Ascending aorta (tissue), 2 donors: ENCODE measurements at regions not wholly inside any gene's neighbourhood (a gene's known extent, or its start where the extent isn't known, plus 50 kb on each side); places are given as distances from the start of the nearest gene placed in this dataset.

Experiments
- DNase-seq, 2 donors: peaks; one replicate each; pipeline ENCODE4 v3.0.0-alpha.2; 2019; ENCODE audit warnings: low spot score in 2 of 2
- H3K27ac ChIP-seq, 2 donors: fragments of 200-600 bp; sonication (generic); one replicate each; pipeline ENCODE4 v1.5.1; 2016 to 2017; ENCODE audit warnings: mild to moderate bottlenecking in 1 of 2
- H3K27me3 ChIP-seq: fragments of 200-600 bp; sonication (generic); one replicate; pipeline ENCODE4 v1.5.1; 2017
- H3K36me3 ChIP-seq, 2 donors: fragments of 200-600 bp; sonication (generic); one replicate each; pipeline ENCODE4 v1.5.1; 2016
- H3K4me1 ChIP-seq, 2 donors: fragments of 200-600 bp; sonication (generic); one replicate each; pipeline ENCODE4 v1.5.1; 2016 to 2017; ENCODE audit warnings: mild to moderate bottlenecking in 1 of 2
- H3K4me3 ChIP-seq, 2 donors: fragments of 200-600 bp; sonication (generic); one replicate each; pipeline ENCODE4 v1.5.1; 2016 to 2017; ENCODE audit warnings: mild to moderate bottlenecking in 1 of 2
- H3K9me3 ChIP-seq, 2 donors: fragments of 200-600 bp; sonication (generic); one replicate each; pipeline ENCODE4 v1.5.1; 2016
- CTCF ChIP-seq, 3 experiments: fragments of 200-600 bp in 2 of 3; fragments of 450-650 bp in 1 of 3; sonication (generic) in 2 of 3; IDR thresholded peaks; one replicate each; pipeline ENCODE4 v1.5.1; 2016 to 2019; ENCODE audit warnings: antibody characterized with exemption in 3 of 3, mild to moderate bottlenecking in 1 of 3, moderate library complexity in 1 of 3
- intact Hi-C: fragments of 100-400 bp; cut with DNase I; formaldehyde crosslinking; loops from one replicate; pipeline ENCODE4 v1.15.1; 2023

- H3K9me3 ChIP-seq, result no peaks in the 10 kb centered on the region
- no peak overlapping the region for H3K27ac ChIP-seq
- peaks cover 0 to 9% of the 10 kb centered on the region in 2 donors for H3K4me1 ChIP-seq
- intact Hi-C loops, result no loop called here
- H3K27me3 ChIP-seq, result no peaks in the 10 kb centered on the region
- no peaks in the 10 kb centered on the region for H3K36me3 ChIP-seq
- no peak for TF ChIP-seq CTCF (IDR thresholded peaks at IDR 0.05)
- H3K4me3 ChIP-seq, result no peak overlapping the region
- DNase-seq, result no peak
These were observed 149.3 kb downstream of the TTLL2 start for GRCh38 chr6:167474171-167474570.

GRCh38 chr6:167474725-167475124, 149.8 kb downstream of the TTLL2 start:
- no peaks in the 10 kb centered on the region for H3K9me3 ChIP-seq
- H3K4me3 ChIP-seq, result no peak overlapping the region
- no peak for TF ChIP-seq CTCF (IDR thresholded peaks at IDR 0.05)
- DNase-seq, result no peak
- H3K36me3 ChIP-seq, result no peaks in the 10 kb centered on the region
- no peak overlapping the region for H3K27ac ChIP-seq
- H3K27me3 ChIP-seq, result no peaks in the 10 kb centered on the region
- peaks cover 0 to 9% of the 10 kb centered on the region in 2 donors for H3K4me1 ChIP-seq
- intact Hi-C loops, result no loop called here

- DNase-seq, result no peak
- intact Hi-C loops, result no loop called here
- no peak for TF ChIP-seq CTCF (IDR thresholded peaks at IDR 0.05)
These were observed 151.1 kb downstream of the TTLL2 start for GRCh38 chr6:167475947-167476346.

GRCh38 chr6:167476844-167477595, 152.1 kb downstream of the TTLL2 start:
- peaks cover 0 to 9% of the 10 kb centered on the region in 2 donors for H3K4me1 ChIP-seq
- H3K9me3 ChIP-seq, result no peaks in the 10 kb centered on the region
- H3K27ac ChIP-seq, result no peak overlapping the region
- no peaks in the 10 kb centered on the region for H3K36me3 ChIP-seq
- no peak for DNase-seq
- no peaks in the 10 kb centered on the region for H3K27me3 ChIP-seq
- TF ChIP-seq CTCF (IDR thresholded peaks at IDR 0.05), result no peak
- intact Hi-C loops, result no loop called here
- no peak overlapping the region for H3K4me3 ChIP-seq

More at GRCh38 chr6:167475947-167476346, 151.1 kb downstream of the TTLL2 start:
- no peaks in the 10 kb centered on the region for H3K27me3 ChIP-seq
- no peak overlapping the region for H3K27ac ChIP-seq
- H3K4me1 ChIP-seq, result peaks cover 0 to 9% of the 10 kb centered on the region in 2 donors
- no peaks in the 10 kb centered on the region for H3K36me3 ChIP-seq
- H3K9me3 ChIP-seq, result no peaks in the 10 kb centered on the region
- no peak overlapping the region for H3K4me3 ChIP-seq

GRCh38 chr6:167477688-167478087, 152.8 kb downstream of the TTLL2 start:
- no peak overlapping the region for H3K4me3 ChIP-seq
- no peaks in the 10 kb centered on the region for H3K9me3 ChIP-seq
- no peaks in the 10 kb centered on the region for H3K27me3 ChIP-seq
- H3K4me1 ChIP-seq, result peaks cover 0 to 8% of the 10 kb centered on the region in 2 donors
- DNase-seq, result no peak
- H3K27ac ChIP-seq, result no peak overlapping the region
- no peak for TF ChIP-seq CTCF (IDR thresholded peaks at IDR 0.05)
- intact Hi-C loops, result no loop called here
- no peaks in the 10 kb centered on the region for H3K36me3 ChIP-seq
